RWPE1 (cell line): ENCODE measurements at regions not wholly inside any gene's neighbourhood (a gene's known extent, or its start where the extent isn't known, plus 50 kb on each side); places are given as distances from the start of the nearest gene placed in this dataset.
"Not testable (repeated sequence)": the region's sequence is repeated elsewhere in the genome, so short reads cannot be mapped to it uniquely, and the experiment has no call there.

Experiments
- CTCF ChIA-PET: fragments of 350-600 bp; sonication (Branson Sonifier 250); formaldehyde crosslinking; extraction: SDS; loops from one replicate; lab custom pipeline; 2021; lab: Yijun Ruan, JAX
- POLR2A ChIA-PET: fragments of 400-600 bp; formaldehyde crosslinking; extraction: SDS; loops from one replicate; lab custom pipeline; 2020; ENCODE audit warnings: antibody characterized with exemption; ENCODE audit not compliant: low non-redundant PET; lab: Yijun Ruan, JAX
- DNase-seq: peaks from one replicate; pipeline ENCODE4 v3.0.0; 2012; ENCODE audit warnings: low spot score
- H3K27ac ChIP-seq: fragments of 450-650 bp; 2 replicates; pipeline ENCODE4 v1.5.1; 2017
- TF ChIP-seq, protein P1 (sequence below): fragments of 450-650 bp; conservative IDR thresholded peaks from 2 replicates; pipeline ENCODE4 v1.5.1; 2017; ENCODE audit warnings: low read depth, mild to moderate bottlenecking

DNA sequence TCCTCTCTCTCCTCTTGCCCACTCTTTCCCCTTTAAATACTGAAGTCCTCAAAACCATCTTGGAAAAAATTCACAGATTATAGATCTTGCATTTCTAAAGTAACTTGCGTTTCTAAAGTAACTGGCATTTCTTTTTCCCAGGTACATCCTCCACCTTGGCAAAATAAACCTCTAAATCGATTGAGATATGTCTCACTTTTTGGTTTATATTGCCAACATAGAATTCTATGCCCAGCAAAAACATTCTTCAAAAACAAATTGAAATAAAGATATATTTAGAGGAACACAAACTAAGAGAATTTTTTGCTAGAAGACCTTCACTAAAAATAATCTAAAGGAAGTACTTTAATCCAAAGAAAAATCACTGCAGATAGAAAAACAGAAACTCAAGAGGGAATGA is 122.5 kb upstream of the RBMS1 start:
- CTCF ChIA-PET, result no interaction called here
- POLR2A ChIA-PET, result no interaction called here
- H3K27ac ChIP-seq, result no peak overlapping the region
- no peak for DNase-seq
- TF ChIP-seq, protein P1, sequence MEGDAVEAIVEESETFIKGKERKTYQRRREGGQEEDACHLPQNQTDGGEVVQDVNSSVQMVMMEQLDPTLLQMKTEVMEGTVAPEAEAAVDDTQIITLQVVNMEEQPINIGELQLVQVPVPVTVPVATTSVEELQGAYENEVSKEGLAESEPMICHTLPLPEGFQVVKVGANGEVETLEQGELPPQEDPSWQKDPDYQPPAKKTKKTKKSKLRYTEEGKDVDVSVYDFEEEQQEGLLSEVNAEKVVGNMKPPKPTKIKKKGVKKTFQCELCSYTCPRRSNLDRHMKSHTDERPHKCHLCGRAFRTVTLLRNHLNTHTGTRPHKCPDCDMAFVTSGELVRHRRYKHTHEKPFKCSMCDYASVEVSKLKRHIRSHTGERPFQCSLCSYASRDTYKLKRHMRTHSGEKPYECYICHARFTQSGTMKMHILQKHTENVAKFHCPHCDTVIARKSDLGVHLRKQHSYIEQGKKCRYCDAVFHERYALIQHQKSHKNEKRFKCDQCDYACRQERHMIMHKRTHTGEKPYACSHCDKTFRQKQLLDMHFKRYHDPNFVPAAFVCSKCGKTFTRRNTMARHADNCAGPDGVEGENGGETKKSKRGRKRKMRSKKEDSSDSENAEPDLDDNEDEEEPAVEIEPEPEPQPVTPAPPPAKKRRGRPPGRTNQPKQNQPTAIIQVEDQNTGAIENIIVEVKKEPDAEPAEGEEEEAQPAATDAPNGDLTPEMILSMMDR, result no peak

DNA sequence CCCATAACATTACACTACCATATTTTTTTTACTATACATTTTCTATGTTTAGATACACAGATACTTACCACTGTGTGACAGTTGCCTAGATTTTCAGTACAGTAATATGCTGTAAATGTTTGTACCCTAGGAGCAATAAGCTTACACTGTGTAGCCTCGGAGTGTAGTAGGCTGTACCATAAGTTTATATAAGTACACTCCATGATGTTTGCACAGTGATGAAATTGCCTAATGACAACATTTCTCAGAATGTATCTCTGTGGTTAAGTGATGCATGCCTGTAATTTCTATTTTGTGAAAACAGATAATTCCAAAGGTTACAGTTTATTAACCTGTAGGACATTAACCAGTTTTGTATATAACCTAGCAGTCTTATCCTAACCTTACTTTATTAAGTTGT is 128.1 kb upstream of the RBMS1 start:
- TF ChIP-seq, protein P1, result no peak
- POLR2A ChIA-PET, result no interaction called here
- no peak overlapping the region for H3K27ac ChIP-seq
- CTCF ChIA-PET, result no interaction called here
- DNase-seq, result no peak

DNA sequence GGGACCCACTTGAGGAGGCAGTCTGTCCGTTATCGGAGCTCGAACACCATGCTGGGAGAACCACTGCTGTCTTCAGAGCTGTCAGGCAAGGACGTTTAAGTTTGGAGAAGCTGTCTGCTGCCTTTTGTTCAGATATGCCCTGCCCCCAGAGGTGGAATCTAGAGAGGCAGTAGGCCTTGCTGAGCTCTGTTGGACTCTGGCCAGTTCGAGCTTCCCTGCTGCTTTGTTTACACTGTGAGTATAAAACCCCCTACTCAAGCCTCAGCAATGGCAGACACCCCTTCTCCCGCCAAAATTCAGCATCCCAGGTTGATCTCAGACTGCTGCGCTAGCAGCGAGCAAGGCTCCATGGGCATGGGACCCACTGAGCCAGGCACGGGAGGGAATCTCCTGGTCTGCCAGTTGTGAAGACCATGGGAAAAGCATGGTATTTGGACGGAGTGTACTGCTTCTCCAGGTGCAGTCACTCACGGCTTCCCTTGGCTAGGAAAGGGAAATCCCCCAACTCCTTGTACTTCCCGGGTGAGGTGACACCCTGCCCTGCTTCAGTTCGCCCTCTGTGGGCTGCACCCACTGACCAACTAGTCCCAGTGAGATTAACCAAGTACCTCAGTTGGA is 134.5 kb upstream of the RBMS1 start:
- CTCF ChIA-PET, result interaction anchor here (0.6 kb wide), 1 partner anchor 71 kb away, joined by 4 read pairs; no protein-coding TSS in a partner anchor
- DNase-seq, POLR2A ChIA-PET: not testable (repeated sequence)

DNA sequence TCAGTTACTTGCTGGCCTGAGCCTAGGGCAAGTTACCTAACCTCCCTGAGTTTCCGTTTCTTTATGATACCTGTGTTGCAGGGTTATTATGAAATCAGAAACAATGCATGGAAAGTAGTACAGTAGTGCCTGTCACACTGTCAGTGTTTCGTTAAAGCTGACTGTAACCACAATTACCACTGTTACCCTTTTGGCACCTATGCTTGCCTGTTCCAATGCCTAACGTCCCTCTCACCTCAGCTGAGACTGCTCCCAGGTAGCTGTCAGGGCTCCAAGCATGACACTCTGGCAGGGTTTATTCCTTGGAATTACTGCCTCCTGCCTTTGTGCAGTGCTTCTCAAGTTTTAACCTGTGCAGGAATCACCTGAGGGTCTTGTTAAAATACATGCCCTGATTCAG is 135.2 kb upstream of the RBMS1 start:
- TF ChIP-seq, protein P1, result no peak
- CTCF ChIA-PET, result no interaction called here
- DNase-seq, result no peak
- POLR2A ChIA-PET, result no interaction called here
- no peak overlapping the region for H3K27ac ChIP-seq

More for the DNA sequence above, 134.5 kb upstream of the RBMS1 start:
- H3K27ac ChIP-seq, result not testable (repeated sequence)

DNA sequence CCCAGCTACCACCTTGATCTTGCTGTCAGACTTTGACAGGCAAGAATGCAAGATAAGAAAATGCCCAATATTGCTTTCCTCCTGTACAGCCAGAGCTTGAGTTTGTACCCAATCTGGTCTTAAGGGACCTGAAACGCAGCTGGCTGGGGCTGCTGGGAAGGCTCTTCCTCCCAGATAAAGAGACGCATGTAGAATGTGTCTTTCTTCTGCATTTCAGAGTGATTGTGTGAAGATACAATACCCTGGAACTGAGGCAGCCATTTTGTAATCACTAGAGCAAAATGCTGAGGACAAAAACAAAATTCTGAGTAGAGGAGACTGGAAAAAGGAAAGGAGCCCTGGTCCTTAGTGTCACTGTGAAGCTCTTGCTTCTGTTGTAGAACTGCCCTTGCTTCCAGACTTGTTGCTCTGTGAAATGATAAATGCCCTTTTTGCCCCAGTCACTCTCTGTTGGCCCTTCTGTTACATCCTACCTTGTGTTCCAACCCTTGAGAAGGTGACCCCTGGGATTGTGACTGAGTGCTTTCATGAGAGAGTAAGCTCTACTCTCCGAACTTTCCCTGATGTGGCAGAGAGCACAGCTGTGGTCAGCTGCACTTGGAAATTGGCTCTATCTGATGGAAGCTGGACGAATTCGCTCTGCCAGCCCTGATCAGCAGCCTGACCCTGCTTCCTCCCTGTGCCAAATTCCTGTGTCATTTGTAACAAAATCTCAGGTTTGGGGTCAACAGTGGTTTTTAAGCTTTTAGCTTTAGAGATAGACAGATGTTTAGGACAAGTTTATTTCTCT is 137.4 kb upstream of the RBMS1 start:
- H3K27ac ChIP-seq, result no peak overlapping the region
- no peak for DNase-seq
- ChIA-PET CTCF (no interaction called here), POLR2A (no interaction called here)
- TF ChIP-seq, protein P1, result no peak

DNA sequence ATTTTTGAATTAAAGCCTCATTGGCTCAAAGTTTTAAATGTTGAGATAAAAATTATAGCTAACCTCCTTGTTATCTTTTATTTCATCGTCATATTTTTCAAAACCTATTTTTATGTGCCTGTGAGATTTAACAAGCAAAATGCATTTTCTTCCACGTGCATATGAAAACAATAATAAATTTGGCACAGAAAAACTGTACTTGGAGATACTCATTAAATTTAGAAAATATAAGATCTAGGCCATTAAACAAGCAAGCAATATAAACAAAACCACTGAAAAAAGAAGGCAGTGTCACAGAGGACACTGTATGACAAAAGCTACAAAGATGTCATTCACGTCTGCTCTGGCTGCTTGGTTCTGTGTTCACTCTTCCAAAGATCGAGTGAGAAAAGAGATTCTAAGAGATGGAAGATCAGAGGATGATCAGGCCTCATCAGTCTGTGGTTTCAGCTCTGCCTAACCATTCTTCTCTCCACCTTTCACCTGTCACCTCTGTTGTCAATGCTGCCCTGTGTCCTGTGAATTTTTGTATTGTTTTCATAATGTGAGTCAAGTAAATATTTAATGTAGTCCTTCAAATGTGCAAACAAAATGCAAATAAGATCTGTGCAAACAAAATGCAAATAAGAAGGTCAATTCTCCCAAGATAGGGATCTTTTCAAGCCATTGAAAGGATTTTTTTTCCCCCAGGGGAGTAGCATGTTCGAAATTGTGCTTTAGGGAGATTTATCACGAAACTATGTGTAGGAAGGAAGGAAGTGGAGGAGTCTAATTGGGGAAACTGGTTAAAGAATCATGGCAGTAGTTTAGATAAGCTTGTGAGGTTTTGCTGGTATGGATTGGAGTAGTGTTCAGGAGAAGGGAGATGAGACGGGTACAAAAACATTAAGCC is 138.7 kb upstream of the RBMS1 start:
- CTCF ChIA-PET, result interaction anchor here (0.7 kb wide), 1 partner anchor 200 kb away, joined by 4 read pairs; no protein-coding TSS in a partner anchor
- DNase-seq, result no peak
- H3K27ac ChIP-seq, result no peak overlapping the region
- TF ChIP-seq, protein P1, result no peak
- POLR2A ChIA-PET, result no interaction called here
